Psoas muscle (tissue), 7 donors: ENCODE measurements at regions not wholly inside any gene's neighbourhood (a gene's known extent, or its start where the extent isn't known, plus 50 kb on each side); places are given as distances from the start of the nearest gene placed in this dataset.

Source experiments
- ATAC-seq, 4 donors: fragments of 200-7000 bp; cut with Tn5 transposase; one replicate each; pipeline ENCODE4 v1.9.1; 2020; ENCODE audit warnings: moderate library complexity in 3 of 4, mild to moderate bottlenecking in 2 of 4
- DNase-seq, 2 donors: peaks; one replicate each; pipeline ENCODE4 v3.0.0-alpha.2; 2020
- H3K27ac ChIP-seq: fragments of 200-600 bp; one replicate; pipeline ENCODE4 v1.8.0; 2022
- H3K27me3 ChIP-seq, 3 donors: fragments of 200-600 bp in 1 of 3; one replicate each; pipeline versions ENCODE4 v1.6.1 to v1.8.0; 2013 to 2022; ENCODE audit warnings: low read length in 2 of 3, mild to moderate bottlenecking in 2 of 3, moderate library complexity in 1 of 3; ENCODE audit not compliant: insufficient read depth in 3 of 3
- H3K36me3 ChIP-seq, 2 donors: fragments of 200-600 bp in 1 of 2; one replicate each; pipeline versions ENCODE4 v1.6.1 to v1.8.0; 2013 to 2022; ENCODE audit warnings: low read depth in 1 of 2, mild to moderate bottlenecking in 1 of 2, moderate library complexity in 1 of 2; ENCODE audit not compliant: insufficient read depth in 1 of 2
- H3K4me1 ChIP-seq: fragments of 200-600 bp; one replicate; pipeline ENCODE4 v1.8.0; 2022
- H3K4me3 ChIP-seq: fragments of 200-600 bp; one replicate; pipeline ENCODE4 v1.8.0; 2022; ENCODE audit warnings: mild to moderate bottlenecking
- H3K9me3 ChIP-seq: fragments of 200-600 bp; one replicate; pipeline ENCODE4 v1.8.0; 2022
- CTCF ChIP-seq: fragments of 200-600 bp; IDR thresholded peaks from one replicate; pipeline ENCODE4 v1.8.0; 2022; ENCODE audit warnings: antibody characterized with exemption
- WGBS, 3 donors: extraction: QIAGEN DNeasy Blood & Tissue Kit; methylation state at CpG; one replicate each; pipeline versions ENCODE4 v1.1.6 to v1.1.7; 2013; 5-methylcytosine and 5-hydroxymethylcytosine counted together
- intact Hi-C, 2 donors: fragments of 100-400 bp; cut with DNase I; formaldehyde crosslinking; loops; one replicate each; pipeline versions ENCODE4 v1.11.0 to v1.14.2; 2022
- donor health status: healthy with polysubstance abuse.
- donor health status: DM: no; HTN: no; CAD: no; lungs with moderate emphysema.
- donor health status: Bipolar disorder and iron deficiency.
- donor health status: healthy.
- donor health status: DM: yes; HTN: yes; CAD: no.
- donor health status: DM: no; HTN: no; CAD: no.
- donor health status: DM: yes; HTN: yes; CAD: no.

DNA sequence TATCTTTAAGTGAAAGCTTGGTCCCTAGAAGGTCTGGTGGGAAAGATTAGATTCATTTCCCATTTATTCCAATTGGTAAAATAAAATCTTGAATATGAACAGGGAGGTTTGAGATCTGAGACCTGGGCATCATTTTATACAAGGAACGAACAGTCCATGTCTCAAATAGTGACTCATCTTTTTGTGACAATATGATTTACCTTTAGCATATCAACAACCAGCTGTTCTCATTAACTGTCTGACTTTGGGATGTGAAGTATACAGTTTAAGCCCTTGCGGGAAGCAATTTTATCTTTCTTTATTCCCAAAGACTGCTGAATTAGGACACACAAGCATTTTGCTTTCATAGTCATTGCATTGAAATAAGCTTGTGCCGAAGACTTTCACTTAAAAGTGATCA, 691.6 kb downstream of the ETS1 start:
- Histone ChIP-seq H3K9me3 (no peaks in the 10 kb centered on the region), H3K4me3 (no peak overlapping the region), H3K27ac (no peak overlapping the region), H3K4me1 (no peaks in the 10 kb centered on the region), H3K36me3 (no peaks in the 10 kb centered on the region), H3K27me3 (no peaks in the 10 kb centered on the region)
- 57 to 78% (median 71%) methylated on average over 3 of the region's 3 CpGs for WGBS, 3 donors
- DNase-seq (no peak), ATAC-seq (no peak)
- no peak for TF ChIP-seq CTCF
- intact Hi-C loops: no loop called here

GRCh38 chr11:127894316-127894715, 693.0 kb downstream of the ETS1 start:
- H3K27me3 ChIP-seq: no peaks in the 10 kb centered on the region
- TF ChIP-seq CTCF: no peak
- no peaks in the 10 kb centered on the region for H3K36me3 ChIP-seq
- H3K4me3 ChIP-seq: no peak overlapping the region
- 67 to 77% (median 70%) methylated on average over 2 of the region's 2 CpGs for WGBS, 3 donors
- H3K27ac ChIP-seq: no peak overlapping the region
- ATAC-seq (no peak), DNase-seq (no peak)
- intact Hi-C loops: no loop called here
- H3K9me3 ChIP-seq: no peaks in the 10 kb centered on the region
- H3K4me1 ChIP-seq: no peaks in the 10 kb centered on the region

GRCh38 chr11:127890030-127890615, 697.2 kb downstream of the ETS1 start:
- H3K9me3 ChIP-seq: peaks cover 3% of the 10 kb centered on the region
- no peak overlapping the region for H3K4me3 ChIP-seq
- ATAC-seq: no peak
- H3K4me1 ChIP-seq: no peaks in the 10 kb centered on the region
- H3K36me3 ChIP-seq: no peaks in the 10 kb centered on the region
- no peak for TF ChIP-seq CTCF
- H3K27me3 ChIP-seq: no peaks in the 10 kb centered on the region
- intact Hi-C loops: no loop called here
- DNase-seq: no peak
- no peak overlapping the region for H3K27ac ChIP-seq

GRCh38 chr11:127888386-127888785, 699.0 kb downstream of the ETS1 start:
- Histone ChIP-seq H3K27me3 (no peaks in the 10 kb centered on the region), H3K4me1 (no peaks in the 10 kb centered on the region), H3K27ac (no peak overlapping the region), H3K9me3 (peaks cover 3% of the 10 kb centered on the region), H3K4me3 (no peak overlapping the region), H3K36me3 (no peaks in the 10 kb centered on the region)
- intact Hi-C loops: no loop called here
- no peak for TF ChIP-seq CTCF
- ATAC-seq (no peak), DNase-seq (no peak)

DNA sequence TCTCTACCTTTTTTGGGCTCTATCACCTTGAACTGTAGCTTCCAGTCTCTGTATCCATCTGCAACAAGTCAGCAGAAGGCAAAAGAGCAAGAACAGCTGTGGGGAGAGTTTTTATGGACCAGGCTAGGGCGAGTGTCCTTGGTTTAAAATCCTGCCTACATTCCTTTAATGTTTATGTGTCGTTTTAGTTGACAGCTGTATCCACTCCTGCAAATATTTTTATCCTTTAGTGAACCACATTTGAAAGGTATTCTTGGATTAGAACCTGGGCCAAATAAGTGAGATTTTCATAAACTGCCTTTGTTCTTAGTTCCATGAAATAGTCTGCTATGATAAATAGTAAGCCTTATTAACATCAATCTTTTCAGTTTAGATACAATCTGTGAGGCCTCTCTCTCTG, 712.2 kb downstream of the ETS1 start:
- Histone ChIP-seq H3K27me3 (no peaks in the 10 kb centered on the region), H3K9me3 (no peaks in the 10 kb centered on the region), H3K36me3 (no peaks in the 10 kb centered on the region), H3K4me1 (no peaks in the 10 kb centered on the region), H3K27ac (no peak overlapping the region), H3K4me3 (no peak overlapping the region)
- no peak for ATAC-seq
- no peak for DNase-seq
- no peak for TF ChIP-seq CTCF
- intact Hi-C loops: no loop called here
- 15 to 19% (median 18%) methylated on average over 2 of the region's 2 CpGs for WGBS, 3 donors
